Mucosa of stomach (tissue), 1 donor: ENCODE measurements at regions not wholly inside any gene's neighbourhood (a gene's known extent, or its start where the extent isn't known, plus 50 kb on each side); places are given as distances from the start of the nearest gene placed in this dataset.
"Not testable (repeated sequence)": the region's sequence is repeated elsewhere in the genome, so short reads cannot be mapped to it uniquely, and the experiment has no call there.

Source experiments
- H3K27me3 ChIP-seq: one replicate; pipeline ENCODE4 v1.7.0; 2013; ENCODE audit warnings: mild to moderate bottlenecking, low read length; ENCODE audit not compliant: control insufficient read depth, insufficient read depth
- H3K36me3 ChIP-seq: one replicate; pipeline ENCODE4 v1.7.0; 2013; ENCODE audit warnings: low read length; ENCODE audit not compliant: control insufficient read depth, insufficient read depth
- H3K4me1 ChIP-seq: one replicate; pipeline ENCODE4 v1.7.0; 2013; ENCODE audit warnings: mild to moderate bottlenecking, low read length; ENCODE audit not compliant: control insufficient read depth, insufficient read depth
- H3K4me3 ChIP-seq: one replicate; pipeline ENCODE4 v1.7.0; 2013; ENCODE audit warnings: low read length
- H3K9ac ChIP-seq: one replicate; pipeline ENCODE4 v1.7.0; 2013; ENCODE audit warnings: mild to moderate bottlenecking, low read length, moderate library complexity
- H3K9me3 ChIP-seq: one replicate; pipeline ENCODE4 v1.7.0; 2013; ENCODE audit warnings: mild to moderate bottlenecking, low read length, moderate library complexity; ENCODE audit not compliant: control insufficient read depth
- donor health status: Pancreatic carcinoma.

GRCh38 chr13:22874839-22875238 lies 305.9 kb upstream of the SGCG start:
- H3K27me3 ChIP-seq, result no peaks in the 10 kb centered on the region
- H3K9me3 ChIP-seq, result no peaks in the 10 kb centered on the region
- no peaks in the 10 kb centered on the region for H3K4me1 ChIP-seq
- H3K4me3 ChIP-seq, result no peak overlapping the region
- no peak overlapping the region for H3K9ac ChIP-seq
- no peaks in the 10 kb centered on the region for H3K36me3 ChIP-seq

GRCh38 chr13:22877421-22877820 lies 303.4 kb upstream of the SGCG start:
- Histone ChIP-seq H3K4me1 (no peaks in the 10 kb centered on the region), H3K9ac (no peak overlapping the region), H3K27me3 (no peaks in the 10 kb centered on the region), H3K4me3 (no peak overlapping the region), H3K36me3 (no peaks in the 10 kb centered on the region), H3K9me3 (no peaks in the 10 kb centered on the region)

GRCh38 chr13:22880741-22881720 lies 299.7 kb upstream of the SGCG start:
- Histone ChIP-seq H3K4me3 (no peak overlapping the region), H3K27me3 (no peaks in the 10 kb centered on the region), H3K9me3 (no peaks in the 10 kb centered on the region), H3K4me1 (no peaks in the 10 kb centered on the region), H3K36me3 (no peaks in the 10 kb centered on the region), H3K9ac (no peak overlapping the region)

- not testable (repeated sequence) for H3K27me3 ChIP-seq, H3K36me3 ChIP-seq, H3K9ac ChIP-seq, H3K4me3 ChIP-seq, H3K4me1 ChIP-seq, H3K9me3 ChIP-seq
Measured at GRCh38 chr13:22881721-22882608, 298.8 kb upstream of the SGCG start.

GRCh38 chr13:22883262-22883840 lies 297.4 kb upstream of the SGCG start:
- no peaks in the 10 kb centered on the region for H3K9me3 ChIP-seq
- no peak overlapping the region for H3K9ac ChIP-seq
- H3K4me1 ChIP-seq, result no peaks in the 10 kb centered on the region
- no peaks in the 10 kb centered on the region for H3K27me3 ChIP-seq
- H3K4me3 ChIP-seq, result no peak overlapping the region
- no peaks in the 10 kb centered on the region for H3K36me3 ChIP-seq

DNA sequence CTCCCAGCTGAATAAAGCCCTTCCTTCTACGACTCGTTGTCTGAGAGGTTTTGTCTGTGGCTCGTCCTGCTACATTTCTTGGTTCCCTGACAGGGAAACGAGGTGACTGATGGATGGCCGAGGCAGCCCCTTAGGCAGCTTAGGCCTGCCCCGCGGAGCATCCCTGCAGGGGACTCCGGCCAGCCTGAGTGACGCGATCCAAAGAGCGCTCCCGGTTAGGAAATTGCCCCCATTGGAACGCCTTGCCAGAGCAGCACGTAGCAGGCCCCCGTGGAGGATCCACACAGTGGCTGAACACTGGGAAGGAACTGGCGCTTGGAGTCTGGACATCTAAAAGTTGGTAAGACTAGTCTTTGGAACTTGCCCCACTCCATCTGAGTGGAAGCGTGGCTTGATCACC lies 296.8 kb upstream of the SGCG start:
- Histone ChIP-seq H3K9me3 (no peaks in the 10 kb centered on the region), H3K4me3 (no peak overlapping the region), H3K4me1 (no peaks in the 10 kb centered on the region), H3K9ac (no peak overlapping the region), H3K36me3 (no peaks in the 10 kb centered on the region), H3K27me3 (no peaks in the 10 kb centered on the region)

DNA sequence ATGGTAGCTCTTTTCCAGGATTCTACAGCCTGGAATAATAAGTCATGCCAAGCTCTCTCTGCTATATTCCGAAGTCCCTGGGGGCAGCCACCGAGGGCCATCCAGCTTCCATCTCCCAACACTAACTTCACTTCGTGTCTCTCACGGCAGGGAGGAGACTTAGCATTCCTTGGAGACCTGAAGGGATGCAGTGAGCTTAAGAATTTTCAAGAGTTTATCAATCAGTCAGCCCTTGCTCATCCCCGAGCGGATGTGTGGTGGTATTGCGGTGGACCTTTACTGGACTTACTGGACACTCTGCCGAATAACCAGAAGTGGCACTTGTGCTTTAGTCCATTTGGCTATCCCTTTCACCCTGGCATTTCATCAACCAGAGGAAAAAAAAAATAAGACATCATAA lies 294.7 kb upstream of the SGCG start:
- not testable (repeated sequence) for H3K9me3 ChIP-seq, H3K9ac ChIP-seq, H3K27me3 ChIP-seq, H3K4me1 ChIP-seq, H3K36me3 ChIP-seq, H3K4me3 ChIP-seq

DNA sequence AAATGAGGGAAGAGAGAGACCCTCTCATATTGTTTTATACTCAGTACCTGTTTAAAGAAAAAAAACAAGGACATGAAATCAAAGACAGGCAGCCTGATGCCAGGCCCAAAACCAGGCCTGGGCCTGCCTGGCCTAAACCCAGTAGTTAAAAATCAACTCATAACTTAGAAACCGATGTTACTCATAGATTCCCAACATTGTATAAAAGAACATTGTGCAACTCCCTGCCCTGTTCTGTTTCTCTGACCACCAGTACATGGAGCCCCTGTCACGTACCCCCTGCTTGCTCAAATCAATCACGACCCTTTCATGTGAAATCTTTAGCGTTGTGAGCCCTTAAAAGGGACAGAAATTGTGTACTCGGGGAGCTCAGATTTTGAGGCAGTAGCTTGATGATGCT lies 291.4 kb upstream of the SGCG start:
- H3K27me3 ChIP-seq, H3K4me1 ChIP-seq, H3K4me3 ChIP-seq, H3K9me3 ChIP-seq, H3K9ac ChIP-seq, H3K36me3 ChIP-seq: not testable (repeated sequence)

DNA sequence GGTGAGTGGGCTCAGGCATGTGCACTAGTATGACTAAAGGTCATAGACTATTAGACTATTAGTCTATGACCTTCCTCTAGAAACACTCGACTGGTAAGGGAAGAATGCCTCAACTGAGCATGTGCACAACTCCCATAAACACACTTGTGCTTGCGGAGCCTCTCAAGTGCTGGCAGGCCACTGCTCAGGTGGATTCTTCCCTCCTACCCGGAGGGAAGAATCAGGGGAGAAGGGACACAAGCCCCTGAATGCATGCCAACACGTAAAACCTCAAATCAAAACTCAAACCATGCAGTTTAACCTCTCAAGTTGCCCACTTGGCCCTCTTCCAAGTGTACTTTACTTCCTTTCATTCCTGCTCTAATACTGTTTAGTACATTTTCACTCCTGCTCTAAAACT lies 287.6 kb upstream of the SGCG start:
- Histone ChIP-seq H3K4me3 (no peak overlapping the region), H3K27me3 (no peaks in the 10 kb centered on the region), H3K36me3 (no peaks in the 10 kb centered on the region), H3K4me1 (no peaks in the 10 kb centered on the region), H3K9ac (peak overlapping the region; percentile 1), H3K9me3 (no peaks in the 10 kb centered on the region)

DNA sequence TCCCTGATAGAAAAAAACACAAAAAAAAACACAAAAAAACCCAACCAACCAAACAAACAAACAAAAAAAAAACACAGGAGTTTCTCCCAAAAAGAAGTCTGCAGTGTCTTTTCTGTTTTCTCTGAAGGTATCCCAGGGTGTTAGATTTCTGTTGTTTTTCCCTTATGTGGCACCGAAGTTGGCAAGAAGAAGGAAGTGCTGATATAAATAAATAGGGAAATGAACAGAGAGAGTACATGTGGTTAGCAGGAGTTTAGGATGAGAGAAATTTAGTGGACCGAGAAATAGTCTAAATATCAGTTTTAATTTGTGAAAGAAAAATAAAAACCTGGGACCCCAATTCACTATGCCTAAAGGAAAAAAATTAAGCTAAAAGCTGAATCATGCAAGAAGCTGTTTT lies 287.0 kb upstream of the SGCG start:
- H3K9me3 ChIP-seq, result no peaks in the 10 kb centered on the region

DNA sequence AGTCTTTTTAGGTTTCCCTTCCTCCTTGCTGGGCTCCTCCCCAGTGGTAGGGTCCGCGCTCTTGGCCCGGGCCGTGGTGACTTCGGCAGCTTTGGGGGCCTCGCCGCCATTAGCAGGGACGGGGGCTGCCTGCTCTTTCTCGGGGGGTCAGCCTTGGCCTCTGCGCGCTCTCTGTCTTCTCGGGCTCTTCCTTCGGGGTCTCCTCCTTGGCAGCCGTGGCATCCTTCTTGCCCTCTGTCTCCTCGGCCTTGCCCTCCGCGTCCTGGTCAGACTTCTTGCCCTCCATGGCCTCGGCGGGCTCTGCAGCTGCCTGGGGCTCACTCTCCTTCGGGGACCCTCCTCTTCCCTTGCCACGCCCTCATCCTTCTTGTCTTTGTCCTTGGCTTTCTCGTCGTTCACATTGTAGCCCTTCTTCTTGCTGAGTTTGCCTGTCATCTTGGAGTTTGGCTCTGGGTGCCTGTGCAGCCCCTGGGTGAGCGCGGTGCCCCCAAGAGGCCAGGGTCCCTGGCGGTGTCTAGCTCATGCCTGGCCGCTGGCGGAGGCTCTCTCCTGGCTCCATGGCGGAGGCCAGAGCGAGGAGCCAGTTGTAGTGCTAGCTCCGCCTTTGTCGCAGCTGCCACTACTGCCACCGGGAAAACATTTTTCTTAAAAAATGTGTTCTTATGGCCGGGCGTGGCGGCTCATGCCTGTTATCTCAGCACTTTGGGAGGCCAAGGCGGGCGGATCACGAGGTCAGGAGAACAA lies 283.0 kb upstream of the SGCG start:
- Histone ChIP-seq H3K27me3 (no peaks in the 10 kb centered on the region), H3K36me3 (no peaks in the 10 kb centered on the region), H3K4me1 (no peaks in the 10 kb centered on the region)

More for the DNA sequence above, 287.0 kb upstream of the SGCG start:
- Histone ChIP-seq H3K27me3 (no peaks in the 10 kb centered on the region), H3K36me3 (no peaks in the 10 kb centered on the region), H3K4me1 (no peaks in the 10 kb centered on the region), H3K4me3 (no peak overlapping the region), H3K9ac (peak overlapping the region; percentile 1)

More for the DNA sequence above, 283.0 kb upstream of the SGCG start:
- Histone ChIP-seq H3K9me3 (no peaks in the 10 kb centered on the region), H3K9ac (no peak overlapping the region), H3K4me3 (no peak overlapping the region)
